ENCODE measurements at regions not wholly inside any gene's neighbourhood (a gene's known extent, or its start where the extent isn't known, plus 50 kb on each side); places are given as distances from the start of the nearest gene placed in this dataset.
"Not testable (repeated sequence)": the region's sequence is repeated elsewhere in the genome, so short reads cannot be mapped to it uniquely, and the experiment has no call there.

DNA sequence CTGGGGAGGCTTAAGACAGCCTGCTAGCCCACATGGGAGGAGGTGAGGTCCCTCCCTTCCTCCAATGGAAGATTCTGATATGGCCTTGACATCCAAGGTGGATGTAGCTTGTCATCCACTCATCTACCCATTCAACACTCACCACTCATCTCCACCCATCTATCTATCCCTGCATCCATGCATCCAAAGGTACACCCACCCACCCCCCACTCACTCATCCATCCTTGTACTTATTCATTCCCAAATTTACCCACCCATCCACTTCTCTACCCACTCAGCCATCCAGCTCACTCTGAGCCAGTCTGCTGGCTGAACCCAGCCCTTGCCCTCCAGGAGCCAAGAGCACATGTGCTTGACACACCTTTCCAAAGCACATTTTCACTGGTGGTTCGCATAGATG, 189.7 kb downstream of the TLE3 start:
- no peak for DNase-seq

GRCh38 chr15:69908590-69909420, 188.9 kb downstream of the TLE3 start:
- DNase-seq, result no peak

- no peak for DNase-seq
These were observed 187.8 kb downstream of the TLE3 start for GRCh38 chr15:69909719-69910444.

DNA sequence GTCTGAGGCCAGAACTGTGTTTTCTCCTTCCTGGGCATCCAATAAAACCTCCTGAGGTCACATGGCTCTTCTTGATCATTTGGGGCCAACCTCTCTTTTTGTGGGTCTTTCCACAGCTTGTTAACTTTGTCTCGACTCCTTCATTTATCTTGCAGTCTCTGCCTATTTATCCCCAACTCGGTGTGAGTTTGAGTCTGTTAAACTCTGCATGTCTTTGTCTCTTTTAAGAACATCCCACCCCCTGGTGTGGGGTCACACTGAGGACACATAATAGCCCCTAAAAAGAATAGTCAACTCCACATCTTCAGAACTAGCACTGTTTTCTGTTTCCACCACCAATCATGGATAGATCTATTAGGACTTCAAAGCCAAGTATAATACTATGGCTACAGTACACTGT, 187.2 kb downstream of the TLE3 start:
- DNase-seq, result no peak

GRCh38 chr15:69912116-69912515, 185.6 kb downstream of the TLE3 start:
- DNase-seq, result no peak

DNA sequence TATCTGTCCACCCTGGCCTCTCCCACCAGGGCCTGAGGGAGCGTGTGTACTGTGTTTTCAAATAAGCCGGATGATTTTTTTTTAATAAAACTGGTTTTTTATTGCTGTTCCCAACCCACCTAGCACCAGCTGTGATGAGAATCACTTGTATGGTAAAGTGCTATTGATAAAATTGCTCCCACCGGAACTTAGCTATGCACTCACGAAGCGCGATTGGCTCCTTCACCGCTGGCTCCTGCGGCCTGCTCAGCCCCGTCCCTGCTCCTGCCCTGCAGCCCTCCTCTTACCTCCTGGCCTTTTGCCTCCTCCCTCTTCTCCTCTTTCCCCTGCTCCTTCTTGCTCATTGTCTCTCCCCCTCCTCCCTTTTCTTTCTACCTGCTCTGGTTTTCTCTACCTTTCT, 183.7 kb downstream of the TLE3 start:
- DNase-seq, result no peak

DNA sequence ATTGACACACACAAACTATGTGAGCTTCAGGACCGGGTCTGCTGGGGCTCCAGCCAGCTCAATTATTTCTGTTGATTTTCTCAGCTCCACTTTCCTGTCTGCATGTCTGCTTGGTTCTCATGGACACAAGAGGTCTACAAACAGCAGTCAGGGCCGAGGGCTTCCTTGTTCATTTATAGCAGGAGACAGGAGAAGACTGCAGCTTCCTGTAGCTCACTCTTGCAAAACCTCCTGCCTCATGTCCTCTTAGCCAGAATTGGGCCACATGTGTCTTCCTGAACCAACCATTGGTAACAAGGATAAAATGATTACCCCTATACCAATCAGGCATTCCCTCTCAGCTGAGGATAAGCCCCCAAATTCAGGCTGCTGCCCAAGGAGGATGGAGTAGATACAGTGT, 182.8 kb downstream of the TLE3 start:
- DNase-seq, result no peak

DNA sequence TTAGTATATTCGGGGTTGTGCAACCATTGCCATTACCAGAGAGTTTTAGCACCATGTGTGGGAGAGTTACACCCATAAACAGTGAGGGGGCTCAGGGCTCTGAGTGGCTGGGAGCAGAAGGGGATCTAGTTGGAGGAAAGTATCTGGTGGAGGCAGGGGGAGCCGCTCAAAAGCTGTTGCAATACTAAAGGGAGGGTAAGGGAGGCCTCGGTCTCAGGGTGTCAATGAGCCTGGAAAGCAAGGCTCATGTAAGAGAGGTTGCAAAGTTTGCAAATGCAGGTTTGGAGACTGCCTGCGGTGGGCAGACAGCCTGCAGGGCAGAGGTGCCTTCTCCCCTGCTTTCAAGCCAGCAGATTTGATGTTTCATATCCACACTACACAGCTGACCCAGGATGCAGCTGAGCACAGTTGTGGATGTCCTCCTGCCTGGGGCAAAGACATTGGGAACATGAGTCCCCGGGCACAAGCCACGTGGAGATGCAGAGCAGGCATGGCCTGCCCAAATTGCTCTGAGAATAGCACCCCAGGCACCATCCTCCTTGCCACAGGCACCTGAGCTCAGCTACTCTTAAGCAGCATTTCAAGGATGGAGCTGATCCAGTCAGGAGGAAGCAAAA, 181.4 kb downstream of the TLE3 start:
- DNase-seq, result no peak

DNA sequence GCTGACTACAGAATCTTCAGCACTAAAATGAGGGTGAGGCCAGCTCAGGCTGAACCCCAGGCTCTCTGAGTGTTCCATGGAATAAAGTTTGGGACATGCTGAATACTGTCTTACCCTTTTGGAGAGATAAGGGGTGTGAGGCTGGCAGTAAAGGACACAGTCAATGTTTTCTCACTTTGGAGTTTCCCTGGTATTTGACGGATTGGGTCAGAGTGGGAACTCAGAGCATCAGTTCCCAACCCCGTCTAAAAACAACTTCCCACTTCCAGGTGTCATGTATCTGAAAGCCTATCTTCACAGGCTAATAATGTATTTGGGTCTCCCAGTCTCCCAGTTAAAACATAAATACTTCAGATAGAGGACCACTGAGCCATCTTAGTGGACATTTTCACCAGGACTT, 180.7 kb downstream of the TLE3 start:
- DNase-seq, result no peak

- no peak for DNase-seq
These were observed 177.9 kb downstream of the TLE3 start for GRCh38 chr15:69919816-69920215.

GRCh38 chr15:69920221-69920620, 177.5 kb downstream of the TLE3 start:
- DNase-seq, result no peak

- DNase-seq, result no peak
These were observed 175.8 kb downstream of the TLE3 start for GRCh38 chr15:69921626-69922619.

DNA sequence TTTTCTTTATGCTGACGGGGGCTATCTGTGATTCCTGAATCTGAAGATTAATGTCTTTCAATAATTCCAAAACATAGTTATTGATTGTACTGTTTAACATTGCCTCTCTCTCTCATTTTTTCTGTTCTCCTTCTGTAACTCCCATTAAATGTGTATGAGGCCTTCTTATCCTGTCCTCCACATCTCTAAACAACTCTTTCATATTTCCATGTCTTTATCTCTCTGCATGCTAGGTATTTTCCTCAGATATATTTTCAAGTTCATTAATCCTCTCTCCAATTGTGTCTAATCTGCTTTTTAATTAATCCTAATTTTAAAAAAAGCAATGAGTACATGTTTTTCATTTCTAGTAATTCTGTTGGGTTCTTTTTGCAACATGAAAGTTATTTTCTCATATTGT, 173.2 kb downstream of the TLE3 start:
- no peak for DNase-seq

DNA sequence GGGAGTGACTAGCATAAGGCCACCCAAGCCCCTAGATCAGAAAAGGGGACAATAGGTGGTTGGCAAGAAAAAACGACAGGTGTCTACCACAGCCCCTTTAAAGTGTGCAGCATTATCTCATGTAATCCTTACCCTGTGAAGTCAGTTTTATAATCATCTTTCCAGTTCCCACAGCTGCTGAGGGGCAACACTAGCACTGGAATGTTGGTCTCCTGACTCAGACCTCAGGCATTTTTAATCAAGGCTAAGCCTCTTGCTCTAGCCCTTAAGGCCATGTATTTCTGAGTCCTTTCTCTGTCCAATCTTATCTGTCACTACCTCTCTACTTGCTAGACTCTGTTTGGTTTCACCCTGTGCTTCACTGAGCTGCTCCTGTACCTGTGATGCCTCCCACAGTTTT, 171.7 kb downstream of the TLE3 start:
- DNase-seq, result no peak

- no peak for DNase-seq
These were observed 171.0 kb downstream of the TLE3 start for GRCh38 chr15:69926721-69927120.

- not testable (repeated sequence) for DNase-seq
These were observed 168.8 kb downstream of the TLE3 start for GRCh38 chr15:69928890-69929289.

- DNase-seq, result no peak
These were observed 167.6 kb downstream of the TLE3 start for GRCh38 chr15:69929905-69930630.

- DNase-seq, result no peak
These were observed 167.0 kb downstream of the TLE3 start for GRCh38 chr15:69930754-69931153.

DNA sequence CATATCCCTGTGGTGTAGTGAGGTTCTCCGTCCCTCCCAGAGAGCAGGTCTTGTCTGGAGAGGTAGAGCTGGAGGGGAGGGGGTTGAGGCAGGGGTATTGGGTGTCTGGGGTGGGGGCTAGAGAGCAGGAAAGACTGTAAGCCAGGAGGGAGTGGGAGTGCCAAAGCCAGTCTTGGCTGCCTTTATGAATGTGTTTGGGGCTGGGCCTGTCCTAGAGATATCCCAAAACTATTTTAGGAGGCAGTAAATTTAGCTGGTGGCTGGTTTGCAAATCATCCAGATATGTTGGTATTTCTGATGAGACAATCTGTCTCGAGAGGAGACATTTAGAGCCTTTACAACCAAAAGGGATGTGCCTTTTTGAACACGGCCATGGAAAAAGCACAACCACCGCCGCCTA, 166.6 kb downstream of the TLE3 start:
- no peak for DNase-seq

DNA sequence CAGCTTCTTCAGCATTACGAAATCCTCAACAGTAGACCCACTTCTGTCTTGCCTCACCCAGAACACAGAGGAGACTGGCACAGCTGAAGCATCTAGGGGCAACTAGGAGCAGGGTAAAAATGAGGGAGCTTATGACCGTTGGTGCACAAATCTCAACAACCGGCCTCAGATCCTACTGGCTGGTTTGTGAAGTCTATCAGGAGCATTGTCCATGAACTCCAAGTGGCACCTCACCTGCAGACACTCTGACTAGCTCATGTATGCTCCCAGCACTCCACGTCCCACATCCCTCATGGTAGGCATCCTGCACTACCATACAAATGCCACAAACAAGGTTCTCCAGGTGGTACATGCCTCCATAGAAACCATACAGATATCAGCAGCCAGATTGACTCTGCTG, 163.1 kb downstream of the TLE3 start:
- no peak for DNase-seq

DNA sequence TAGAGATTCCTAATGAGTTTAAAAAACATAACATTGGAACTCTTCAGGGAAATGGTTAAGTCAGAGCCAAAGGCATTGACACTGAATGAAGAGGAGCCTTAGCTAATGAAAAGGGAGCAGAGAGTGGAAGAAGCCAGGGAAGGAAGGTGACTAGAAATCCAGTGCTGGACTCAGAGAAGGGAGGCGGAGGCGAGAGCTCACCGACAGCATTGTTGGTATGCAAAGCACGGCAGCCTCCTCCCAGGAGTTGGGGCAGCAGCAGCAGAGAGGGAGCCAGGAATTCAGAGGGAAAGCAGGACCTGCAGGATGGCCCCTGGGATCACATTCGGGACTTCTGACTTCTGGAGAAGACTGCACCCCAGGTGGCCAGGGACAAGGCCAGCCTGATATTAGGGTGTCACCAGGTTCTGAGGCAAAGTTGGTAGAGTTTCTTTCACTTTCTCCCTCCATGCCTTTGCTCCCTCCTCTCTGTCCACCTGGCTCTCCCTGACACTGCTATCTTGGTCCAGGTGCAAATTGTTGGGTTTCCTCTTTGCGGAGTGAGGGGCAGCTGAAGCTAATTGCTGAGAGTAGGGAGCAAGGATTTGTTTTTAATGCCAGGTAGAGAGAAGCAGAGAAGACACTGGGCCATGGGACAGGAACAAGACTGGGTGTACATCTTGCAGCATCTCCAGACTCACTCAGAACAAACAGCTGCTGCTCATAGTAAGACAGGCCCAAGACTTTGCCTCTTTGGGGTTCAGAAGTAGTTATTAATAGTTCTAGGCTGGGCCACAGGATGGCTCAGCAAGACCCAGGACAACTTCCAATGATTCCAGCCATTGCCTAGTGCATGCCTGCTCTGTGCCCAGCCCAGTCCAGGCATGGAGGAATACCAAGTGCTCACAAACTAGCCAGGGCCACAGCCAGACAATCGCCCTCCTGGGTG, 157.9 kb downstream of the TLE3 start:
- DNase-seq, result no peak

All from NCI-H1417 treated with DMSO at 0.1 percent for 48 hours (cell line).